HCT116 (cell line): ENCODE measurements at regions not wholly inside any gene's neighbourhood (a gene's known extent, or its start where the extent isn't known, plus 50 kb on each side); places are given as distances from the start of the nearest gene placed in this dataset.

Experiments used
- ATAC-seq: fragments of 200-7000 bp; cut with Tn5 transposase; 2 replicates; pipeline ENCODE4 v1.9.1; 2020; ENCODE audit warnings: mild to moderate bottlenecking, moderate library complexity
- BruUV-seq: library from RNA; stranded (reverse); fragments of 400-500 nt; replicated peaks from 2 replicates; lab custom pipeline; 2021; lab: Mats Ljungman, UMichigan
- CTCF ChIA-PET: fragments of 300-600 bp; sonication (Branson Sonifier 250); formaldehyde crosslinking; loops from one replicate; lab custom pipeline; 2021; ENCODE audit warnings: antibody characterized with exemption; lab: Charles Lee
- POLR2A ChIA-PET: fragments of 300-600, 350-600 bp; sonication (Branson Sonifier 250); formaldehyde crosslinking; loops from one replicate; lab custom pipeline; 2021; ENCODE audit warnings: antibody characterized with exemption; lab: Charles Lee
- RAD21 ChIA-PET, 2 experiments: fragments of 300-600 bp; sonication (Branson Sonifier 250); formaldehyde crosslinking; loops; one replicate each; lab custom pipeline; 2023; ENCODE audit warnings: low total read pairs in 2 of 2; ENCODE audit not compliant: uncharacterized antibody in 2 of 2, unreplicated experiment in 2 of 2, low non-redundant PET in 1 of 2; lab: Charles Lee
- DNase-seq: peaks from one replicate; pipeline ENCODE4 v3.0.0-alpha.2; 2010; ENCODE audit warnings: low read depth, low spot score
- H2AFZ ChIP-seq: fragments of 200-600 bp; shearing (Covaris generic), sonication (generic); 2 replicates; pipeline ENCODE4 v1.6.1; 2017; ENCODE audit warnings: low read depth, mixed run types, mixed read lengths, antibody characterized with exemption, low read length; ENCODE audit not compliant: poor library complexity, severe bottlenecking
- H3K27ac ChIP-seq: 2 replicates; pipeline ENCODE4 v1.5.1; 2012; ENCODE audit warnings: low read depth, low read length
- H3K27me3 ChIP-seq: fragments of 200-600 bp; sonication (generic); 2 replicates; pipeline ENCODE4 v1.6.1; 2016; ENCODE audit warnings: mixed run types, low read length, mixed read lengths; ENCODE audit not compliant: insufficient read depth
- H3K36me3 ChIP-seq, 2 experiments: fragments of 200-500 bp in 1 of 2; fragments of 200-600 bp in 1 of 2; sonication (Bioruptor generic) in 1 of 2; sonication (generic) in 1 of 2; 2 replicates each; pipeline versions ENCODE4 v1.5.1 to v1.6.1; 2014 to 2016; ENCODE audit warnings: low read length in 2 of 2, inconsistent platforms in 1 of 2, mixed read lengths in 1 of 2, mixed run types in 1 of 2; ENCODE audit not compliant: insufficient read depth in 2 of 2, control insufficient read depth in 1 of 2
- H3K4me1 ChIP-seq, 2 experiments: fragments of 200-600 bp in 1 of 2; sonication (generic) in 1 of 2; 2 replicates each; pipeline versions ENCODE4 v1.5.1 to v1.6.1; 2012 to 2017; ENCODE audit warnings: low read length in 2 of 2, inconsistent platforms in 1 of 2, mild to moderate bottlenecking in 1 of 2, mixed read lengths in 1 of 2, mixed run types in 1 of 2, moderate library complexity in 1 of 2; ENCODE audit not compliant: insufficient read depth in 2 of 2, control insufficient read depth in 1 of 2
- H3K4me2 ChIP-seq: fragments of 200-600 bp; sonication (generic); 2 replicates; pipeline ENCODE4 v1.6.1; 2017; ENCODE audit warnings: mixed run types, low read length, mixed read lengths
- H3K4me3 ChIP-seq, 2 experiments: fragments of 200-600 bp in 1 of 2; sonication (generic) in 1 of 2; replicated peaks in 1 of 2; 2 replicates each; pipeline ENCODE4 v1.5.1; 2011 to 2016; ENCODE audit warnings: low read length in 2 of 2, control low read depth in 1 of 2, low read depth in 1 of 2, mild to moderate bottlenecking in 1 of 2, mixed read lengths in 1 of 2, mixed run types in 1 of 2
- H3K79me2 ChIP-seq: fragments of 200-600 bp; sonication (generic); 2 replicates; pipeline ENCODE4 v1.6.1; 2017; ENCODE audit warnings: mild to moderate bottlenecking, mixed run types, low read length, moderate library complexity, mixed read lengths; ENCODE audit not compliant: insufficient read depth
- H3K9ac ChIP-seq: fragments of 200-600 bp; sonication (generic); 2 replicates; pipeline ENCODE4 v1.6.1; 2016; ENCODE audit warnings: low read length, mixed read lengths
- H3K9me2 ChIP-seq: fragments of 200-600 bp; sonication (generic), shearing (Covaris generic); 2 replicates; pipeline ENCODE4 v1.6.1; 2017; ENCODE audit warnings: mixed run types, mild to moderate bottlenecking, moderate library complexity; ENCODE audit not compliant: insufficient read depth
- H3K9me3 ChIP-seq, 2 experiments: fragments of 200-500 bp in 1 of 2; fragments of 200-600 bp in 1 of 2; sonication (Bioruptor generic) in 1 of 2; sonication (generic) in 1 of 2; 2 replicates each; pipeline ENCODE4 v1.6.1; 2014 to 2017; ENCODE audit warnings: low read length in 2 of 2, mixed read lengths in 2 of 2, inconsistent platforms in 1 of 2, low read depth in 1 of 2, mild to moderate bottlenecking in 1 of 2, mixed run types in 1 of 2, moderate library complexity in 1 of 2; ENCODE audit not compliant: control insufficient read depth in 1 of 2, insufficient read depth in 1 of 2
- H4K20me1 ChIP-seq: fragments of 200-600 bp; sonication (generic), shearing (Covaris generic); 2 replicates; pipeline ENCODE4 v1.6.1; 2017; ENCODE audit warnings: mixed run types, mild to moderate bottlenecking, moderate library complexity; ENCODE audit not compliant: insufficient read depth
- CTCF ChIP-seq, 3 experiments: fragments of 200-600 bp in 1 of 3; sonication (generic) in 1 of 3; IDR thresholded peaks in 2 of 3; conservative IDR thresholded peaks in 1 of 3; 2 replicates each; pipeline ENCODE4 v1.5.1; 2012 to 2017; ENCODE audit warnings: low read depth in 2 of 3, low read length in 2 of 3, antibody characterized with exemption in 1 of 3, borderline replicate concordance in 1 of 3, control low read depth in 1 of 3, mild to moderate bottlenecking in 1 of 3, mixed read lengths in 1 of 3, mixed run types in 1 of 3, moderate library complexity in 1 of 3; ENCODE audit not compliant: insufficient read depth in 1 of 3
- ELF1 ChIP-seq: IDR thresholded peaks from 2 replicates; pipeline ENCODE4 v1.6.1; 2012; ENCODE audit warnings: low read depth, borderline replicate concordance
- EZH2phosphoT487 ChIP-seq: fragments of 200-600 bp; IDR thresholded peaks from 2 replicates; pipeline ENCODE4 v1.6.1; 2018; ENCODE audit warnings: antibody characterized with exemption, borderline replicate concordance
- FOSL1 ChIP-seq: IDR thresholded peaks from 2 replicates; pipeline ENCODE4 v1.6.1; 2012; ENCODE audit warnings: low read depth
- JUND ChIP-seq: IDR thresholded peaks from 2 replicates; pipeline ENCODE4 v1.6.1; 2012
- POLR2A ChIP-seq: IDR thresholded peaks from 2 replicates; pipeline ENCODE4 v1.7.0; 2011; ENCODE audit warnings: borderline replicate concordance; ENCODE audit not compliant: insufficient read depth, insufficient read length; ENCODE audit errors: extremely low read depth
- RAD21 ChIP-seq: IDR thresholded peaks from 2 replicates; pipeline ENCODE4 v1.6.1; 2012; ENCODE audit warnings: low read depth, mild to moderate bottlenecking
- REST ChIP-seq: IDR thresholded peaks from 2 replicates; pipeline ENCODE4 v1.6.1; 2012; ENCODE audit warnings: low read depth
- SIN3A ChIP-seq: IDR thresholded peaks from 2 replicates; pipeline ENCODE4 v1.6.1; 2012; ENCODE audit warnings: low read depth
- SP1 ChIP-seq: IDR thresholded peaks from 2 replicates; pipeline ENCODE4 v1.6.1; 2012; ENCODE audit warnings: low read depth
- SRF ChIP-seq: IDR thresholded peaks from 2 replicates; pipeline ENCODE4 v1.6.1; 2012; ENCODE audit warnings: low read depth
- ZBTB33 ChIP-seq: IDR thresholded peaks from 2 replicates; pipeline ENCODE4 v1.6.1; 2011; ENCODE audit warnings: mild to moderate bottlenecking, low read length, moderate library complexity; ENCODE audit not compliant: insufficient replicate concordance; ENCODE audit errors: extremely low read depth
- ZNF274 ChIP-seq: fragments of 200-500 bp; sonication (Bioruptor generic); IDR thresholded peaks from 2 replicates; pipeline ENCODE4 v1.6.1; 2014; ENCODE audit warnings: mild to moderate bottlenecking, low read depth, low read length, inconsistent platforms
- intact Hi-C: fragments of 100-400 bp; cut with micrococcal nuclease; formaldehyde crosslinking; loops from 2 replicates; pipeline ENCODE4 v1.10.0; 2022

GRCh38 chr5:18117968-18118367 is 483.7 kb downstream of the TAF11L14 start:
- no TSS peak for BruUV-seq
- Histone ChIP-seq H4K20me1 (no peaks in the 10 kb centered on the region), H3K4me2 (no peak overlapping the region), H3K27ac (no peak overlapping the region), H2AFZ (no peak overlapping the region), H3K4me1 (no peaks in the 10 kb centered on the region), H3K9me3 (peaks cover 6 to 17% of the 10 kb centered on the region in 2 experiments; a peak in 2 of 4 replicates), H3K9me2 (no peaks in the 10 kb centered on the region), H3K4me3 (no peak overlapping the region), H3K79me2 (no peaks in the 10 kb centered on the region), H3K9ac (no peak overlapping the region), H3K27me3 (no peaks in the 10 kb centered on the region), H3K36me3 (no peaks in the 10 kb centered on the region)
- intact Hi-C loops = no loop called here
- ChIA-PET CTCF (no interaction called here), POLR2A (no interaction called here), RAD21 (no interaction called here)
- DNase-seq = no peak
- no peak for ATAC-seq
- TF ChIP-seq JUND (no peak), RAD21 (no peak), POLR2A (no peak), SP1 (no peak), ELF1 (no peak), CTCF (IDR thresholded peaks at IDR 0.05 in 2 of 3, conservative IDR thresholded peaks at IDR 0.05 in 1 of 3; ENCODE audit: borderline replicate concordance in 1 of 3, insufficient read depth in 1 of 3, low read depth in 2 of 3, low read length in 2 of 3) (no peak), SRF (no peak), SIN3A (no peak)

GRCh38 chr5:18119156-18119785 is 485.0 kb downstream of the TAF11L14 start:
- H3K9ac ChIP-seq = no peak overlapping the region
- no peak for DNase-seq
- no peaks in the 10 kb centered on the region for H3K9me2 ChIP-seq
- H3K27ac ChIP-seq = no peak overlapping the region
- POLR2A ChIA-PET = no interaction called here
- no peaks in the 10 kb centered on the region for H3K4me1 ChIP-seq
- H3K4me2 ChIP-seq = no peak overlapping the region
- H2AFZ ChIP-seq = no peak overlapping the region
- no peaks in the 10 kb centered on the region for H4K20me1 ChIP-seq
- RAD21 ChIA-PET = no interaction called here
- TF ChIP-seq FOSL1 (no peak), ZNF274 (no peak), JUND (no peak), EZH2phosphoT487 (no peak), RAD21 (no peak), ZBTB33 (no peak), ELF1 (no peak), REST (no peak)
- BruUV-seq = no TSS peak
- peaks cover 6 to 17% of the 10 kb centered on the region in 2 experiments; a peak in 2 of 4 replicates for H3K9me3 ChIP-seq
- no peaks in the 10 kb centered on the region for H3K27me3 ChIP-seq
- H3K4me3 ChIP-seq = no peak overlapping the region
- ATAC-seq = no peak
- no peaks in the 10 kb centered on the region for H3K36me3 ChIP-seq
- intact Hi-C loops = no loop called here
- H3K79me2 ChIP-seq = no peaks in the 10 kb centered on the region
- CTCF ChIA-PET = no interaction called here
